ENCODE measurements at regions not wholly inside any gene's neighbourhood (a gene's known extent, or its start where the extent isn't known, plus 50 kb on each side); places are given as distances from the start of the nearest gene placed in this dataset.

DNA sequence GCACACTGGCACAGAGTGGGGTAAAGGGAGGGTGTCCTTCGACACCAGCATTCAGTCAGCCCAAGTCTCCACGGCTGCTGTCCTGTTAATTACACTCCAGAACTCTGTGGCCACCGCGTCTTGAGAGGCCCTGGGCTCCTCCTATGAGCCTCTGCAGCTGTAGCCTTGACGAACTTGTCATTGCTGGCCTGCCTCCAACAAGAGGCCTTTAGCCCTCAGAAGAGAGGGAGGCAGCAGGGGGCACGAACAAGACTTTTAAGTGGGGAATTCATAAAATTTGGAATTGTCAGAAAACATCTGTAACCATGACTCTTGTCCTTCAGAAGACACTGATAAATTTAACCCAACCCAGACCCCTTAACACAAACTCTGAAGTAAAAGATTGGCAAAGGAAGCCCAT lies 241.9 kb downstream of the UQCRFS1 start:
- DNase-seq, result no peak

DNA sequence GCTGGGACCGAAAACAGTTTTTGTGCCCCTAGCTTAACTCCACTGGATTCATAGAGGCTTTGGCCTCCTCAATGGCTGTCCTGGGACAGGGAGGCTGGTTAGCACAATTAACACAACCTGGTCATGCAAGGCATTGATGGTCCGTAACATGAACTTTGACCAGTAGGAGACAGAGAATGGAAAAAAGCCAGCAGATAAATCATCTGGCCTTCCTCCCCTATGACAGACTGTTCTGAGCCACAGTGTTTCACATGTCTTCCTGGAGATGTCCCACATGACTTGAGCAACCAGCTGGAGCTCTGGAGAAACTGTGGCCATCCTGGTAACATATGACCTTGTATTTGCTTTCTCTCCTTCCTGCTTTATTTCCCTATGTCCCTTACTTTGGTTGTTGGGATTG lies 244.2 kb downstream of the UQCRFS1 start:
- no peak for DNase-seq

DNA sequence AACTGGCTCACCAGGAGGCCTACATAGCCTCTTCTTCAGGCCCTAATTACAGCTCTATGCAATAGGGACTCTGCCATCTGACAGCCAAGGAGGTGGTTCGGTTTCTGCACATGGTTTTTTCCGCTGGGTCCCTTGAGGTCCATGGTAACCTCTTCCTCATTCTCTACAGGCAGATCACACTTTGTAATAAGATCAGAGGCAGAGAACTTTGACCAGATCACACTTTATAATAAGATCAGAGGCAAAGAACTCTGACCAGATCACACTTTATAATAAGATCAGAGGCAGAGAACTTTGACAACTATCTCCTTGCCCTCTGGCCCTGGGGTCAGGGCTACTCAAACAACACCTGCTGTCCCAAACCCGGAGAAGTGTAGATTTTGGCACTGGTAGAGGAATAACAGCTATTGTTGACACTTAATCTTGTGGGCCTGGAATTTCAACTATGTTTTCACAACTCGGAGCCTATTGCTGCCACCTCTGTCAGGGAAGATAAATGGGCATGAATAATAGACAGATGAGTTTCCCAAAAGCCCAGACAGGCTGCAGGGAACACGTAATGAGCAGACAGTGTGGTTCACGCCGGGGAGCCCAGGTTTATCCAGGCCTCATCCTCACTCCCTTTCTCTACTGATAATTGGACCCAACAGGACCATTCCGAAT lies 246.1 kb downstream of the UQCRFS1 start:
- DNase-seq, result peak; percentile 13

DNA sequence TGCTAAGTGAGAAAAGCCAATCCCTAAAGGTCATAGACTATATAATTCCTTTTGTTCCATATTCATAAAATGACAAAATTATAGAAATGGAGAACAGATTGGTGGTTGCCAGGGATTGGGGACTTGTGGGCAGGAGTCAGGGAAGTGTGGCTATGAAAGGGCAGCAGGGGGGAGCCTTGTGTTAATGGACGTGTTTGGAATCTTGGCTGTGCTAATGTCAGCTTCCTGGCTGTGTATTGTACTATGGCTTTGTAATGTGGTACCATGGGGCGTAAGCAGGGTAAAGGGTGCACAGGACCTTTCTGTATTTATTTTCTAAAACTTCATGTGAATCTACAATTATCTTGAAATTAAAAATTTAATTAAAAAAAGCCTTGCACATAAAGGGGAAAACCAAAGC lies 248.5 kb downstream of the UQCRFS1 start:
- DNase-seq, result peak; percentile 13

DNA sequence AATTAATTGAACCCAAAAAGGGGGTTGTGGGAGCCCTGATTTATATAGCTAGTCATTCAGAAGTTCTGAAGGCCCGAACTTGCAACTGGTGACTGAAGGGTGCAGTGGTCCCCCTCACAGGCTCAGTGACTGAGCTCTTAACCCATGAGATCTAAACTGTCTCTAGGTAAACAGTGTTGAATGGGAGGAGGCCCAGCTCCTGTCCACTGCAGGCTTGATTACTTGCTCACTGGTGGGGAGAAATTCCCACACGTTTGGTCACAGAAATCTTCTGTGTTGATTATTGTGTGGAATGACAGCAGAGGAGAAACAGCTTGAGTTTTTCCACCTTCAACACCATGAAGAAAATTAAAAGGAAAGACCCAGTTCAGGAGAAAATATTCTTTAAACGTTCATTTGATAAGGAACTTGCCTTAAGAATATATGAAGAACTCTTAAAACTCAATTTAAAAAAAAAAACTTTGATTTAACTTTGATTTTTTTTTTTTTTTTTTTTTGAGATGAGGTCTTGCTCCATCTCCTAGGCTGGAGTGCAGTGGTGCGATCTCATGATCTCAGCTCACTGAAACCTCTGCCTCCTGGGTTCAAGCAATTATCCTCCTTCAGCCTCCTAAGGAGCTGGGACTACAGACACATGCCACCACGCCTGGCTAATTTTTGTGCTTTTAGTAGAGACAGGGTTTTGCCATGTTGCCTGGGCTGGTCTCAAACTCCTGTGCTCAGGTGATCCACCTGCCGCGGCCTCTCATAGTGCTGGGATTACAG lies 249.3 kb downstream of the UQCRFS1 start:
- peak; percentile 22 for DNase-seq

DNA sequence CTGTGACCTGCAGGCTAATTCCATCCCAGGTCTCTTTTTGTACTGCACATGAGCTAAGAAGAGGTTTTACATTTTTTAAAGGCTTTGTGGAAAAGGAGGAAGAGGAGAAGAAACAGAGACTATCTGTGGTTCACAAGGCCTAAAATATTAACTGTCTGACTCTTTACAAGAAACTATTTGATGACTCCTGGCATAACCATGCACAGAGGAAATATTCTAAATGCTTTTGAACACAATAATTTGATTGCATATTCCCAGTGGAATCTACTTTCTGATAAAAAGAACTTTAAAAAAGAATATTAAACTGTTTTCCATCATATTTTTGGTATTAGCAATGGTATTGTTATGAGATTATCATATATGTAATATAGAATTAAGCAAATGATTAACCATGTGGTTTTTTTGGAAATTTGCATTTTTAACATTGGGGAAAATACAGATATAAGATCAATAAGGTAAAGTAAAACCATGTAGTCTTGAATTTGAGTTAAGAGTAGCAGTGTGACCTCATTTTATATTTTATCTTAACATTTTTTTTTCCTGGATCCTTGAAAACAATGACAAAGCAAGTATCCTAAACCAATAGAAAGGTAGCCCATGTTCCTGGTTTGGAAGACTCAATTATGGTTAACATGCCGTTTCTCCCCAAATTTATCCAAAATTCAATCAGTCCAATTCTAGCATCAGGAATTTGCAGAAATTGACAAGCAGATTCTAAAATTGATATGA lies 251.0 kb downstream of the UQCRFS1 start:
- DNase-seq, result no peak

DNA sequence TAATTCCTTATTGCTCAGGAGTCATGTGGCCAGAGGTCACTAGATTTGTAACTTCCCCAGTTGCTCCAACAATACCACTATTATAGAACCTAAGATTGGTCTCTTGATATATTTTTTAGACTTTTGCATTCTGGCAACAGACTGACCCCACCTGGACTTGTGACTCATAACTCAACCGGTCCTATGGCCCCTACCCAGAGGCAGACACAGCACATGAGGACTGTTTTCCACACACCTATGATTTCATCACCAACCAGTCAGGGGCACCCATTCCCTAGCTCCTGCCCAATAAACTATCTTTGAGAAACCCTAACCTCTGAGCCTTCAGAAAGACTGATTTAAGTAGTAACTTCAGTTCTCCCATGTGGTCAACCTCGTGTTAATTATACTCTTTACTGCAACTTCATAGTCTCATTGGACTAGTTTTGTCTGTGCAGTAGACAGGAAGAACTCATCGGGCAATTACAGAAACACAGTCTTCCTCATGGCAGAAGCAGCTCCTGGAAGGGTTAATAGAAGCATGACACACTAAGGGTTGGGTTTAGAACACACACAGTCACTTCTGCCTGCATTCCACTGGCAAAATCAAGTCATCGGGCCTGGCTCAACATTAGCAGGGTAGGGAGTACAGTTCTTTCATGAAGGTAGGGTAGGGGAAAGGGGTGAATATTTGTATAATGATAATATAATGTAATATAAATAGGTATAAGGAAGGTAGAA lies 251.8 kb downstream of the UQCRFS1 start:
- DNase-seq, result peak; percentile 48

DNA sequence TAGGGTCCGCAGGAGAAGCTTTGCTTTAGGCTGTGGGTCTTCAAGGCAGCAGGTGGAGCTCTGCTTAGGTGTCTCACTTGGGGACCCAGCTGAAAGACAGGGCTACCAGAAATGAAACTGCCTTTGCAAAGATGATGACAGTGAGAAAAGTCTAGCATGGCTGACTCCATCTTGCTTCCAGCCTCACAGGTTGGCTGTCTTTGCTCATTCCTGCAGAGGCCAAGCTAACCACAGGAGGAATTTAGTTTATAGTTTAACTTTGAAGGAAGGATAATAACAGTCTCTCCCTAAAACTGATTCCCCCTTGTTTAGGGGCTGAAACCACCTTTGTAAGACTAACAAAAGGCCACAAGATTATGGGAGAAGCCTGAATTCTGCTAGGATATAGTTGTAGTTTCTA lies 252.4 kb downstream of the UQCRFS1 start:
- DNase-seq, result peak; percentile 21

DNA sequence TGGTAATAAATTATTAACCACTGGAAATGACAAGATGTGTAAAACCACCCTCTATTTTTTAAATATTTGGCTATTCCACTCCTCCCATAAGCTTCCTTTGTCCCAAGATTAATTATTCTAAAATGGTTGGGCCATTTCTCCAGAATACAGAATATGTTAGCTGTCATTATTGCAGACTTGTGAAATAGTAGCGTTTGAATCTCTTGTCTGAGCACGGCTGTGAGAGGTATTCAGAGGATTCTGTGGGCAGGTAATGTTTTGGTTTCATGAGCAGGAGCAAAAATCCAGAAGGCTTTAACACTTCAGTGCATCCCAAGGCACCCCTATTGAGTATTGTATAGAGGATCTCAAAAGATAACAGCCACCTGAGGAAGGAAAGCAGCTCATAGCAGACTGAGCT lies 256.0 kb downstream of the UQCRFS1 start:
- DNase-seq, result no peak

DNA sequence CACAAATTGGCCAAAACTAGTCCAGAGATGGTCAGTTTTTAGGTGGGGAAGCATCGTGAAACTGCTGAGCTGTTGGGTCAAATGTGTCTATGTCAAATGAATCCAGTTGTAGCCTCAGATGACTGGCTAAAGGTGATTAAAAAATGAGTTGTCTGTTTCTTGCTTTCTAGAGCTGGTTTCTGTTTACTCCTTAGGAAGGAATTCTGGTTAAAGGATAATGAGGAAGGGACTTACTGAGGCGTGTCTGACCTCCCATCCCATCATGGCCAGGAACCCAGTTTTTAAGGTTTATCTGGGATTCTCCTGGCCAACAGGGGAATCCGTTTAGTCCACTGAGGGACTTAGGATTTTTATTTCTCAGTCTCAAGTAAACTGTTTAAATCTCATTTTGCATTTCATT lies 256.5 kb downstream of the UQCRFS1 start:
- no peak for DNase-seq

DNA sequence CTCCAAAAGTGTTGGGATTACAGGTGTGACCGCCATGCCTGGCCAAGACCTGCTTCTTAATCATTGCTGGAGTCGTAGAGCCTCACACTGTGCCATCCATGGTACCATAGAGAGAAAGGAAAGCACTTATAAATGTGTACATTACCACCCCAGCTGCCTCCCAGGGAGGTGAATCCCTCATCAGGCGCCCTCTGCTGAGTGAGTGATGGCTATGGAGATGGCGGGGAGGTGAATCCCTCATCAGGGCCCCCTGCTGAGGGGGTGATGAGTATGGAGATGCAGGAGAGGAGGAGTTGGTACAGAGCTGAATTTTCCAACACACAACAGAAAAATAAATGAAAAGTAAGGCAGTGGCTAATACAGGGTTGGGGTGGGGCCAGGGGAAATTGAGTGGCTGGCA lies 263.4 kb downstream of the UQCRFS1 start:
- DNase-seq, result no peak

DNA sequence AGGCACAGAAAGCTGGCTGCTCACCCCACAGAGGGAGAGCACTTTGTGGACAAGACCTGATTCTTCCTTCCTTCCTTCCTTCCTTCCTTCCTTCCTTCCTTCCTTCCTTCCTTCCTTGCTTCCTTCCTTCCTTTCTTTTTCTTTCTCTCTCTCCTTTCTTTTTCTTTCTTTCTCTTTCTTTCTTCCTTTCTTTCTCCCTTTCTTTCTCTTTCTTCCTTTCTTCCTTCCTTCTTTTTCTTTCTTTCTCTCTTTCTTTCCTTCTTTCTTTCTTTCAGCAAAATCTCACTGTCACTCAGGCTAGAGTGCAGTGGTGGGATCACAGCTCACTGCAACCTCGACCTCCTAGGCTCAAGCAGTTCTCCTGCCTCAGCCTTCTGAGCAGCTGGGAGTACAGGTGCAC lies 263.9 kb downstream of the UQCRFS1 start:
- DNase-seq, result no peak

DNA sequence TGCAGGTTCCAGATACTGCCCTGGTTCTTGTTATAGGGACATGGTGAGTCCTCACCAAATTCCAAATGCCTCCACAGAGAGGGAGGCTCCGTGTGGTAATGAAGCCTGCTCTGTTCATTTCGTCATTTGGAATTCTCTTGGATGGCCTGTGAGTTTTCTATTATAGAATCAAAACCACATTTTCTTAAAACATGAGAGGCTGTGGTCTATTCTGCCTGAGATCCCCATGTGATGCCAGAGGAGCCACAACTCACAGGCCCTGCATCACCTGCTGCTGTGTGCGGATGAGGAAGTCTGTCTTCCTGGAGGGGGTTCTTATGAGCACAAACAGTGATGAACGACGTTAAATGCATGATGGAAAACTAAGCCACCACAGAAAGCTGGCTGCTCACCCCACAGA lies 264.4 kb downstream of the UQCRFS1 start:
- no peak for DNase-seq

DNA sequence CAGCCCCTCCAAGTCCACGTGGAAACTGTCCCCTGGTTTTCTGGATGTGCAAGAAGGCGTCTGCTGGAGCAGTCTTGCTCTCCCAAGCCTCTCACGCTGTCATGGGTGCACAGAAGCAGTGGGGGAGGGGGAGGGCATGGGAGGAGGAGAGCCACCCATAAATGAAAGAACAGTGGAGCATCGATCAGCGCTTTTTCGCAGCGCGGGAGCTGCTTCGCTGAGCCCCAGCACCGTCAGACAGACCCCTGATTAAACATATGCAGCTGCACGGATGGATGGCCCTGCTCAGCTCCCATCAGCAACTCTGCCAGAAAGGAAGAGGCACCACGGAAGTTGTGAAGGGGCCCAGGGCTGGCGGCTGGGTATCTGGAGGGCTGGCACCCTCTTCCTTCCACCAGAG lies 264.9 kb downstream of the UQCRFS1 start:
- DNase-seq, result no peak

DNA sequence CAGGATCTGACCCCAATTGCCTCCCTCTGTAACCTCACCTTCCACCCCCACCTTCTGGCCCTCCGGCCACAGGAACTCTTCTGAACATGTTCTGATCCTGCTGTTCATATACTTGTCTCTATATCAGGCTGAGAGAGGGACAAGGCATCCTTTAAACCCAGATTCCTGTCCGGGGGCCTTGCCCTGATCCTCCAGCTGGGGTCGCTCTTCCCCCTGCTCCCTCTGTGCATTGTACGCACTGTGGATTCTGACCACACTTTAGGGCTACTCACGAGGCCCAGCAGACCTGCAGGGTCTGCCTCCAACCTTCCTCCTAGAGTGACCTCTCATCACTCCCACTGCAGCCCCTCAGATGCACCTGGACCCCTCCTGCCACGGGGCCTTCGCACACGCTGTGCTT lies 269.3 kb downstream of the UQCRFS1 start:
- DNase-seq, result no peak

DNA sequence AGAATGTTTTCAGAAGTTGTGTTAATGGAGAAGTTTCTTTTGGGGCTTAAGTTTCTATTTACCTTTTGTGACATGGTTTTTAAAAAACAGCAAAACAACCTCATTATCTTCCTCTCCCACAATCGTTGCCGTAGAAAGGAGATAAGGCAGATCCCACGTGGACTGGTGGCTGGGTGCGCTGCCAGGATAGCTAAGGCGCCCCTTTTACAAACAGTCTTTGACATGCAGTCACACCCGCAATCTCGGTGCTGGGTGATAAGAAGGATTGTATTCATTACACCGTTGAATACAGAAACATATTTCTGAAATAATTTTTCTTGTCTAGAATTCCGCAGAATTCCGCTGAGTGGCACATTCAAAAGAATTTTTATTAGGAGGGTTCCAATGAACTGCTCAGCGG lies 271.1 kb downstream of the UQCRFS1 start:
- DNase-seq, result no peak

DNA sequence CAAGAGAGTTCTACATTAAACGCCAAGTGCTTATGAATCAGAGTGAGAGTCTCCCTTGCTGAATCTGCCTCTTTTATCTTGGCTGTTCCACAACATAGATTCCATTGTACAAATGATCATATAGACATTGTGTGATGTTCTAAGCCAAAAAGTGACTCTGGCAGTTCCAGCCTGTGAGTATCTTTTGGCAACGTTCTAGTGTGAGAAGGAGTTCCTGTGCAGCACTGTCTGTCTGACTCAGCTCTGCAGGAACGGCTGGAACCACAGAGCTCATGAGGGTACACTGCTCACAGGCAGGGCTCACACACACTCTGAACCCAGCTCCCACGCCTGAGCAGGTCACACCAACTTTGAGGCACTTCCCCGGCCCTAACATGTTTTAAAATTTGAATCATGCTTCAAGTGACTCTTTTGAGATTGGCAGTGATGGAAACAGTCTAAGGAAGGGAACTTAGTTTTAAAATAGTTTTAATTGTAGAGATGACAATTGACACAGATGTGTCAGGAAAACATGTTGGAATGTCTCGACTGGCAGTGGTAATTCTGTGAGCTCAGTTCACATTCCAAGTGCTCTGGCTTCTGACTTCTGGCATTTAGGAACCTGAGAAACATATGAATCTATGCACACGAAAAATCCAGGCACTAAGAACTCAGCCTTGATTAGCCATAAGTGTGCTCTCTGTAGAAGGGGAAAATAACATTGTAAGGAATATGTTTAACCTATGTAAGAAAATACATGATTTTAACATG lies 272.0 kb downstream of the UQCRFS1 start:
- no peak for DNase-seq

DNA sequence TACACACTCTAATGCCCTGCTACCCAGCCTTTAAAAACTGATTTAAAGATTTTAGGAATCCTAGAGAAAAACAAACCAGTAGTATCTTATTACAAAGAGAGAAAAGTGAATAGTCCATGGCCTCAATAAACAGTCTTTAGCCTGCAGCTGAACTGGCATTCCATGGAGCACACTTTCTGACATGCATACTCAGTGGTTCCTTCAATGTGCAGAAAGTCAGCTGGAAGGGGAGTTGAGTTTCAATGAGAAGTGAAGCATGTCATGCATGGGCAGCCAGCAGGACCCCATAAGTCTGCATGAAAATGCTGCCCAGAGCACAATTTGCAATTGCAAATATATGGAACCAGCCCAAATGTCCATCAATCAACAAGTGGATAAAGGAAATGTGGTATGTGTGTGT lies 273.7 kb downstream of the UQCRFS1 start:
- DNase-seq, result no peak

DNA sequence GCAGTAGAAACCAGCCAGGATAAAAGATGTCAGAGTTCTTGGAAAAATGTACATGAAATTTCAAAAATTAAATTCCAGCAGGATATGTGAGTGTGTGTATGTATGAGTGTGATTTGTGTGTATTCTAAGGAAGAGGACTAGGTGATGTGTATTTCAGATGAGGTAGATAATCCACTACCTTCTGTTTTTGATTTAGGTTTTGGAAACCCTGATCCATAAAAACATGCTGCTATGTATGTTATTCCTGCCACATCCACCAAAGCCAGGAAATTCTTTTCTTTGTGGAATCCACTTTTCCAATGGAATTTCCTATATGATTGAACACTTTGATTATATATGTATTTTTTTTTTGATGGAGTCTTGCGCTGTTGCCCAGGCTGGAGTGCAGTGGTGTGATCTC lies 276.9 kb downstream of the UQCRFS1 start:
- DNase-seq, result no peak

DNA sequence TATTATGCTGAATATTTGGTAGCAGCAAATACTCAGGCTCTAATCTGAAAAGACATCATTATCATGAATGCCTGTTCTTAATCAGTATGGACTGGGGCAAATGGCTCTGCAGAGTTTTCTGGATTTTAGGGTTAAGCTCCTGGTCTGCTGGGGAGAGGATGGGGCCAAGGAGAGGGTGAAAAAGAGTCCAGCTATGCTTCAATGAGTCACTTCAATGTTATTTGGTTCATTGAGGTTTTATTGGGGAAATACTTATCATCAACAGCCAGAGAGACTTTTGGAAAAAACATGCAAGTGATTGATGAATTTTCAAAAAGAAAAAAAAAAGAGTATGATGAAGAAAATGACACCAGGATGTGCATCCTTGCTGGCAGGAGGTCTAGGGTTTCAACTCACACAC lies 278.3 kb downstream of the UQCRFS1 start:
- DNase-seq, result no peak

DNA sequence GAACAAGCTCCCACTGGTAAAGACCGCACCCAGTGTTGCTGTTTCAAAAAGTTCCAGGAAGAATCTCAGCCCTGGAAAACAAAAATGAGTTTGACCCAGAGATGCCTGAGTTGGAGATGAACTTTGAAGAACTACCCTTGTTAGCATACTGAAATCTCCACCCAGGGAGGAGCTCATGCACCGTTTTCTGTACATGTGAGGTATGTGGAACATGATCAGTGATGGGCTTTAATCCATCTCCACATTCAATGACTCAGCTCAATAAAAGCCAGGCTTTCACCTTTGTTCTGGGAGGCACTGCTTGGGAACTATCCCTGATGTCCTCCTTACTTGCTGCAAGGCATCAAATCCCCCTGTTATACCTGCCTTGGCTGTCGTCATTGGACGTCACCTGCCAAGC lies 279.9 kb downstream of the UQCRFS1 start:
- no peak for DNase-seq

DNA sequence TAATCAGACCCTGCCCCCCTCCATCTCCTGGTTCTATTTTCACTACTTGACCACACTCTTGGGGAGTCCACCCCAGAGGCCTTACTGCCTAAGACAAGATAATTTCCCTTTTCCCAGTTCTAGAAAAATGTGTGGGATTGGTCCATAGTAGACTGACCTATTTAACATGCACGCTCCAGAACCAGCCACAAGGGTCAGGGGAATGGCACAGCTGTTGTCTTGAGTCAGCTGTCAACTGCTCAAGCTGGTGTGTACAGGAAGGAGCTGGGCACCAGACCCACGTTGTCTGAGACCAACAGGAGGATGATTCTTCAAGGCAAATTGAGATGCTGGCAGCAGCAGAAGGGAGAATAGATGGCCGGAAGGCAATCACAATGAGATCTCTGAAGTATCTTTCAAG lies 280.5 kb downstream of the UQCRFS1 start:
- DNase-seq, result no peak

DNA sequence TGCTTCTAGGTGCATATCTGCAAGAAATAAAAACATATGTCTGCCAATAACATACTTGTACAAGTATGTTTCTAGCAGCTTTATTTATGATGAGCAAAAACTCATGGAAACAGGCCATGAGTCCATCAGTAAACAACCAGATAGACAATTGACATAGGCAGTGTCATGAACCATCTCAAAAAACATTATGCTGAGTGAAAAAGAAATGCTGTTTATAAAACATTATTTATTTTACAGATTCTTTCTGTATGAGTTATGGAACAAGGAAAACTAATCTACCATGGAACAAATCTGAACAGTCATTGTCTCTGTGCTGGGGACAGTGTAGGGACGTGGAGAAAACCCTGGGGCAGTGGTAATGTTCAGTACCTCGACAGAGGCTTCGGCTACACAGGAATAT lies 283.9 kb downstream of the UQCRFS1 start:
- no peak for DNase-seq
